ENCODE measurements at regions not wholly inside any gene's neighbourhood (a gene's known extent, or its start where the extent isn't known, plus 50 kb on each side); places are given as distances from the start of the nearest gene placed in this dataset.
"Not testable (repeated sequence)": the region's sequence is repeated elsewhere in the genome, so short reads cannot be mapped to it uniquely, and the experiment has no call there.

DNA sequence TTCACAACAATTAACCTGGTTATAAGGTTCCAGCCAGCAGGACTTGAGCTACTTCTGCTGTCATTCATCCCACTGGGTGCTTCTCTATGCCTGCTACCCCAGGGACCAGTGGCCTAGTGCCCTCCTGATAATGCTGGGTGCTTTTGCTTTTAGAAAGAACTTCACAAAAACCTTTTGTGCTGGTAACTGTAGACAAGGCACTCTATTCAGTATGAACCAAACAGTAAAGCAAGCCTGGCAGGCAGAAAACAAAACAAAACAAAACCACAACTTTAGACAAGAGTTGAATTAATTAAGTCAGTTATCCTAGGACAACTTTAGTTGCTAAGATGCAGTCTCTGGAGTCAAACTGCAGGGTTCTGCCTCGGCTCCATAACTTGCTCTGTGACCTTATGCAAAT lies 61.9 kb upstream of the ADGRL2 start:
- no peak for DNase-seq

DNA sequence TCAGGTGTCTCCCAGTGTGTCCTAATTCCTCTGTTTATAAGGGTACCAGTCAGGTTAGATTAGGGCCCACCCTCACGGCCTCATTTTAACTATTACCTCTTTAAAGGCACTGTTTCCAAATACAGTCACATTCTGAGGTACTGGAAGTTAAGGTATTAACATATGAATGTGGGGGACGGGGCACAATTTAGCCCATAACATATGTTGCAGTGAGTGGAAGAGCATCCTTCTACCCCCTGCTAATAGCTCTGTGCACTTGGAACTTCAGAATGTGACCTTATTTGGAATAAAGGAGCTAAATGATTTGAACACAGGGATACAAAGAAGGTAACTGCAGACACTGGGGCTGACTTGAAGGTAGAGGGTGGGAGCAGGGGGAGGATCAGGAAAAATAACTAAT lies 67.3 kb upstream of the ADGRL2 start:
- DNase-seq = no peak

DNA sequence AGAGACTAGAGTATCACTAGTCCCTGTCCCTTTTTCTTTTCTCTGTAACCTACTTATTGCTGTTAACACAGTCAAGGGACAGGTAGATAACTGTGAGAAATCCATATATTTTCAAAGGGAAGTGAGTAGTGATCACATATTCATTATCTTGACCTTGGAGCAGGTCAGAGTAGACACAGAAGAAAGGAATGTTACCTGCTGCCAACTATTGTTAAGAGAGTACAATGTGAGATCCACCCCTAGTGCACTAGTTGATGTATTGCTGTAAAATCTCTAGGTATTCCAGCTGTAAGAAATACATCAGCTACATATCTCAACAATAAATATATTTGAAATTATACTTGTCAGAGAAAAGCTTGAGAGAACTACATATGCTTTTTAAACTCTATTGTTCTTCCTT lies 68.7 kb upstream of the ADGRL2 start:
- DNase-seq = no peak

DNA sequence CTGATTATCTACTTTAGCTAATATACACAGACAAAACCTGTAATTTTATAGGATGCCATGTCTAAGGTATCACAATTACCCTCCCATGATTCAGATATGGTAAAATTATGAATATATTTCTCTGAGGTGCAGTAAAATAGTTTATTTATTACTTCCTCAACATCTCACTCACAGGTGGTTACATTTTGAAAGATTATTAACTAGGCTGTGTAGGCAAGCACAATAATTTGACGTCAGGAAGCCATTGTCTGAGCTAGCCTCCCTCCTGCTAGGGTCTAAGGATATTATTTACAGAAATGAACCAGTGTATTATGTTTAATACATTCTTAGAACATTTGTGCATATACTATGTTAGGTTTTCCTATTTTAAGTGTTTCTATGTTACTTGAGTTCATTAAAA lies 69.9 kb upstream of the ADGRL2 start:
- no peak for DNase-seq

DNA sequence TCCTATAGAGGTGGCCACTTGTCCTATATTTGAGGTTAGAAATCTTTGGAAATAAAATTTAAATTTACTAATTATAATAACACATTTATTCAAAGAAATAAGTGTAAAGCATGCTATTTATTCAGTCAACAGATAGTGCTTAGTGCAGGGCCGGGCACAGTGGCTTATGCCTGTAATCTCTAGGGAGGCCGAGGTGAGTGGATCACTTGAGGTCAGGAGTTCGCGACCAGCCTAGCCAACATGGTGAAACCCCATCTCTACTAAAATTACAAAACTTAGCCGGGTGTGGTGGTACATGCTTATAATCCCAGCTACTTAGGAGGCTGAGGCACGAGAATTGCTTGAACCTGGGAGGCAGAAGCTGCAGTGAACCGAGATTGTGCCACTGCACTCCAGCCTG lies 70.4 kb upstream of the ADGRL2 start:
- not testable (repeated sequence) for DNase-seq

DNA sequence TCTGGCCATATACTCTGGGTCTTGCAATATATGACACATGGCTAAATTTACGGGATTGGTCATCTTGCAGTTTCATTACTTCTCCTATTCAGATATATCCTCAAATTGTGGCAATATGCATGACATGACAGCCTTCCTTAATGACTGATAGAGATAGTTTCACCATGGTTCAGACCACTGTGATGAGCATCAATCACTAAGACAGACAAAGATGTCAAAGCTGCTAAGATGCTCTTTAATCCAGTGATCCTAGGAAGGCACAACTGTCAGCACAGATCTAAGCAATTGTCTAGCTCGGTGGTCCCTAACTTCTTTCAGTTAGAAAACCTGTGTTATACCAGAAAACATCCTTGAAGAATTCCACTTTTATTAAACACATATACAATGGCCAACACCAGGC lies 70.9 kb upstream of the ADGRL2 start:
- DNase-seq = no peak

DNA sequence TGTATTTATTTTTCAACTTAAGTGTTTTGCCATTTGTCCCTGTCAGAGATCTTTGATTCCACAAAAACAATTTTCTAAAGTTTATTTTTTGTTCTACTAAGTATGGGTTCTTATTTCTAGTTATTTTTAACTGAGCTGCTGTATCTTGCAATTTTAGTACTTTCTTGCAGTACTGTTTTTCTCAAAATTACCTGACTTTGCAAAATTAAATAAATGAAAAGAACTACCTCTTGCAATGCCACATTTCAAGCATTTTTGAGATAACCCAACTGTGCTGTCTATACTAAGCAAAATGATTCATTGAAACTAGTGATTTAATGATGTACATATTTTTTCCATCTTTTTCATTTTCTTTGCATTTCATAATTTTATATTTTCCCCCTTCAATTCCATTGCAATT lies 71.5 kb upstream of the ADGRL2 start:
- no peak for DNase-seq

DNA sequence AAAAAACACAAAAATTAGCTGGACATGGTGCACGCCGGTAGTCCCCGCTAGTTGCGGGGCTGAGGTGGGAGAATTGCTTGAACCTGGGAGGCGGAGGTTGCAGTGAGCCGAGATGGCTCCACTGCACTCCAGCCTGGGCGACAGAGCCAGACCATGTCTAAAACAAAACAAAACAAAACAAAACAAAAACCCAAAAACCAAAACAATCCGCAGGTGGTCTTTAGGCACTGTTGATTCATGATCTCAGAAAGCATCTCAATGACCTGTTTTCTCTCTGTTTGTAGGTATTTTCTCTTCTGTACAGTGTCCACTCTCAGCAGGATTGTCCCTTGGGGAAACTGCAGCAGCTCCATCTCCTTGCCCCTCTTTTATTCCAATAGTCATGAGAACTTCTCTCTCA lies 74.9 kb upstream of the ADGRL2 start:
- DNase-seq = no peak

DNA sequence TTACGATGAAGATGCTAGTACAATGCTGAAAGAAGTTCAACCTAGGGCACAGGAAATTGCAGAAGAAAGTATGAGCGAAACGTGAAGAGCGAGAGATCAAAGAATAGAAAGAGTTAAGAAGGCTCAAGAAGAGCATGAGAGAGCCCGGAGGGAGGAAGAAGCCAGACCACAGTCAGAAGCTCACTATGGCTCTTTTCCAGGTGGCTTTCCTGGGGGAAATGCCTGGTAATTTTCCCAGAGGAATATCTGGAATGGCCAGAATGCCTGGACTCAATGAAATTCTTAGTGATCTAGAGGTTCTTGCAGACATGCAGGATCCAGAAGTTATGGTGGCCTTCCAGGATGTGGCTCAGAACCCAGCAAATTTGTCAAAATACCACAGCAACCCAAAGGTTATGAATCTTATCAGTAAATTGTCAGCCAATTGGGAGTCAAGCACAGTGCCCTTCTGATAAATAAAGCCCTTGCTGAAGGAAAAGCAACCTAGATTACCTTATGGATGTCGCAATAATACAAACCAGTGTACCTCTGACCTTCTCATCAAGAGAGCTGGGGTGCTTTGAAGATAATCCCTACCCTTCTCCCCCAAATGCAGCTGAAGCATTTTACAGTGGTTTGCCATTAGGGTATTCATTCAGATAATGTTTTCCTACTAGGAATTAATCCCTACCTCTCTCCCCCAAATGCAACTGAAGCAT lies 78.0 kb upstream of the ADGRL2 start:
- DNase-seq = not testable (repeated sequence)

DNA sequence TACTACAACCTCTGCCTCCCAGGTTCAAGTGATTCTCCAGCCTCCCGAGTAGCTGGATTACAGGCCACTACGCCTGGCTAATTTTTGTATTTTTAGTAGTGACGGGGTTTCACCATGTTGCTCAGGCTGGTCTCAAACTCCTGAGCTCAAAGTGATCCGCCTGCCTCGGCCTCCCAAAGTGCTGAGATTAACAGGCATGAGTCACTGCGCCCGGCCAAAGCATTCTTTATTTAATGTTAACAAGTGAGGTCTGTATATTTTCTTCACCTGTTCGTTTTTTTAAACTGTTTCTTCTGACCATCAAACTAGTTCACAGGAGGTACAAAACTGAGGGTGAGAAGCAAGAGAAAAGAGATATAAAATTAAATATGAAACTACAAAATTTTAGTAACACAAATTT lies 80.5 kb upstream of the ADGRL2 start:
- not testable (repeated sequence) for DNase-seq

DNA sequence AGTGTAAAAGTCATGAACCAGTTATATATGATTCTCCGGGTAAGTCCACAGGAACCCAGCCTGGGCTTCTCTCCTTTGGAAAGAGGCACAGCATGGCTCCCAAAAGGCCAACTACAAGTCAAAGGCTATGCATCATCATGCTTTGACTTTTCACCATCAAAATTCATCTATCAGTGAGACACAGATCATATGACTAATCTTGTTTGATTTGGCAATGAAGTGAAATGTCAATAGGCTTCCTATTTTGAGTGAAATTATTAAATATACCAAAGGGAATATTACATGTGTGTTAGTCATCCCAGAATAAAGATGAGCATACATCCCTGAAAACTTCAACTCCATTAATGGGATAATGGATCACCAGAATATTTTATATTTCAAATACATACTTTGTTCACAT lies 83.5 kb upstream of the ADGRL2 start:
- DNase-seq = no peak

DNA sequence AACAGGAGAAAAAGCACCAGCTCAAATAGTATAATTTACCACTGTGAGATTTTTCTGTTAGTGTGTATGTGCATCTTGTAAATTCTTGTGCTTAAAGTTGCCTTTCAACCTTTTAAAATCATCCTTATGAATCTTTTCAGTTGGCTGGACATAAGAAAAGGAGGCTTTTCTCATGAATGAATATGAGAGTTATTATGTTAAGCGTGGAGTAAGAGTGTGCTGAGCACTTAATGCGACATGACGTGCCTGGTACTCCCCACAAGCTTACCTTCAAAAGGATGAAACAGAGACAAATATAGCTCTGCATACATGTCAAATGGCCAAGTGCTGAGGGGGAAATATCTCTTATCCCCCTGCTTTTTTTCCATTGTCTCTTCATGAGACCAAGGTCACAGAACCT lies 85.3 kb upstream of the ADGRL2 start:
- no peak for DNase-seq

DNA sequence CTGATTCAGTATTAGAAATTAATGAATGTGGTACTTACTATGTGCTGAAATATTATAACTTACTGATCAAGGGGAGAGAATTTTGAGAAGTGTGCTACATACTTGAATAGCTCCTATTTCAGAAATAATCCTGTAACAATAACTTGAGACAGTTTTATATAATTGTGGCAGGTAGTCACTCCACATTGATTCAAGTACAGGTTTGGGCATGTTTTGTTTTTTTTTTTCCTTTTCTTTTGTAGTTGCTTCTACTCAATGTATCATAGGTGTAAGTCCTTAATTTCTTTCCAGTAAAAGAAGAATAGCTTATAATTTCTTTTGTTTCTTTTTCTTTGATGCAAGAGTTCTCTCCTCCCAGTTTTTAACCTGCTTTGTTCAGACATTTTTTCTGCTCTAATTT lies 86.1 kb upstream of the ADGRL2 start:
- DNase-seq = no peak

DNA sequence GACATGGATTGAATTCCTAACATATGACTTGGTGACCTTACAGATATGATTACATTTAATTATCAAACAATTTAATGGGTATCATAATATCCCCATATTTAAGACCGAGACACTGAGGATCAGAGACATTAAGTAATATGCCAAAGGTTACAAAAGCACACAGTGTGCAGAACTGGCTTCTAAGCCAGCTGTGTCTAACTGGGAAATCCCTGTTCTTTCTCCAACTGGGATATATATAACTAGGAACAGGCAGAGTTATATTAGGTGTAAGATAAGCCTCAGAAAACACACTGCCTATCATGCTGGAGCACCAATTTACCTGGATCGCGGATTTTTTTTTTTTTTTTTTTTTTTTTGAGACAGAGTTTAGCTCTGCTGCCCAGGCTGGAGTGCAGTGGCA lies 88.3 kb upstream of the ADGRL2 start:
- DNase-seq = no peak

DNA sequence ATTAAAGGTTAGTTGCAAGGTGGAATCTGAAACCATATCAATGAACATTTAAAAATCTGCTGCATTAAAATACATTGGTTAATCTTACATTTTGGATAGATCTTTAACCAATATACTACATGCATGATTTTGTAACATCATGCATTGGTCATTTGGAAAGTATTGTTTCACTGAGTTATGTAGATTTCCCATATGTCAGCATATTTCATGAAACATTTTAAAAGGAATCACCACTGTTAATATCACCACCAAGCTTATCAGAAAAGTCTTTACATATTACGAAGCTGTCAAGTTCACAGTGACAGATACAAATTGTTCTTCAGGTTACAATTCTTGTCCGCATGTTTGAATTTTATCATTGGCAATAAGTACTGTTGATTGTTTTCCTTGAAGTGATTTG lies 89.9 kb upstream of the ADGRL2 start:
- DNase-seq = no peak

DNA sequence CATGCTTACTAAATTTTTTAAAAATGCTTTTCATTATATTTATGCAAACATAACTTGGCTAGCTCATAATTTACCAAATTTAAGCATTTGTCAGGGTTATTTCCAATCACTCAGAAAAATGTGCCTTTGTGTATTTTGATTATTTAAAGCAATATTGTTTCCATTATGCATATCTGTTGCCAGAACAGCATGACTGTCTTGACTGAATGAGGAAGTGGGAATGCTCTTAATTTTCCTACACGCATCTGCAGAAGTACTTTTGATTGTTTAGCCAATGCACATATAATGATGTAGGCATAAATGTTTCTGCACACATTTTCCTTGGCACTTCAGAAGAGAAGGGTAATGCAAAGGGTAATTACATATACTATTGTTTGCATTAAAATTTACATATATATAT lies 92.5 kb upstream of the ADGRL2 start:
- no peak for DNase-seq

DNA sequence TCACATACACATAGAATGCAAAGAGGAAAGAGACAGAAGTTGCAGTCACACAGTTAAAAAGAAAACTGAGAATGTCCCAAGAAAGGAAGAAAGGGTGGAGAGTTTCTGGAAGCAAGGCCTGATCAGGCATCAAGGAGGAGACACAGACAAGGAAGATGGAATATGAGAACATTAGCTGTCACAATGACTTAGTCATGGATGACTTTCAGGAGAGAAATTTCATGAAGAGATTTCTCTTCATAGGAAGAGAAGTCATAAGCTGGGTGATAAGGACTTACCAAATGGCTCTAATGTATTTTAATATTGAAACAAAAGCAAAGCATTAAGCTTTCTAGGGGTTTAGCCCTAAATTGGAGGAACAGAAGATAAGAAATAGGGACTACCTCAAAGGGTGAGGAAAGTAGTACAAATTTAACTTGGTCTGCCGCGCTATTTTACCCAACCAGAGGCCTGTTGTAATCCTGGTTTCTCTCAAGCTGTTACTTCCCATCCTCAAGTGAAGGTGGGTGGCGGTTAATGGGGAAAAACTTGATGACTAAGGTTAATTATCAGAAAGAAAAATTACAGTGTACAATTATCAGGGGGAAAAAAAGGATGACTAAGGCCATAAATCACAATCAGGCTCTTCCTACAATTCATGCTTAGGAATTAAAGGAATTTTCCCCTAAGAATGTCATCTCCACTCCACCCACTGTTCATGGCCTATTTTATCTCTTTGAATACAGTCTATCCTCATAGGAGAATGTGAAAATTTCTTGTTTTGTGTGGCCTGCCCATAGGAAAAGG lies 93.9 kb upstream of the ADGRL2 start:
- no peak for DNase-seq

DNA sequence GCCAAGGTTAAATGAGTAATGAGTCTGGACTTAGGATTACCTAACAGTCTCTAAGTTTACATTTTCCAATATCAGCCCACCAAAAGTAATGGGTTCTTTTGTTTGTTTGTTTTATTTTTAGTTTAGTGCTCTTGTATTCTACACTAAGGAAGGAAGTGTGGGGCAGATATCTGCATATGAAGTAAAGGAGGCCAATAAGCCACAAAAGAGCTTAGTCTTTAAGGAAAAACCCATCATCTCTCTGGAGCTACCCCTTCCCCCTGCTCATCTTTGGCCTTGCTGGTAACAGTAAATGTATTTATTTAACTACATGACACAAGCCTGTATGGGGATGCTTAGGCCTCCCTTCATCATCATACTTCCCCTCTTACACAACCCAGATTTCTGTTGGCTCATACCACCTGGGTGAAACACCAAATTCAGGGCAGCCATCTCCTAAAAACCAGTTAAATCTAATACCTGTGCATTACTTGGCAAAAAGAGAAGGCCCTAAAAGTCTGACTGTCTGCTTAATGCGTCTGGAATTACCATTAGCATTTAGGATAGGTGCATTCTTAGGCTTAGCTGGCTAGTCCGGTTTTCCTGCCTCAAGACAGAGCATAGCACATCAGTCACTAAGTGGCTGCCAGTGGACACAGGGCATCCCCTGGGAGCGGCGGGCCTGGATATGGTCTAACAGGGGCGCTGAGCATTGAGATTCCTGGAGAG lies 96.8 kb upstream of the ADGRL2 start:
- no peak for DNase-seq

DNA sequence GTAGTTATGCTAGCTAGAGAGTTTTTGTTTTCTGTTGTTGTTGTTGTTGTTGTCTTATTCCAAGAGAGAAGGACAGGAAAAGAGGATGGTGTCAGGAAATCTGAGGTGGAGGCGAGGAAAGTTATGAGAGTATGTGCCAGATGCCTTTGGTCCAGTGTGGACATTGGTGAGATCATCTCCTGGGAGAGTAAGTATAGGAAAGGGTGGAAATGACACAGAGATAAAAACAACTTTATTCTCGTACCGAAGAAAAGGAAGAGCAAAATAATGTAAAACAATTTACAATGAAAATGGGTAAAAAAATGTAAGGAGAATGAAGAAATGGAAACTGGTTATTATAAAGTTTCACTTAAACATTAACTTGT lies 97.4 kb upstream of the ADGRL2 start:
- no peak for DNase-seq

DNA sequence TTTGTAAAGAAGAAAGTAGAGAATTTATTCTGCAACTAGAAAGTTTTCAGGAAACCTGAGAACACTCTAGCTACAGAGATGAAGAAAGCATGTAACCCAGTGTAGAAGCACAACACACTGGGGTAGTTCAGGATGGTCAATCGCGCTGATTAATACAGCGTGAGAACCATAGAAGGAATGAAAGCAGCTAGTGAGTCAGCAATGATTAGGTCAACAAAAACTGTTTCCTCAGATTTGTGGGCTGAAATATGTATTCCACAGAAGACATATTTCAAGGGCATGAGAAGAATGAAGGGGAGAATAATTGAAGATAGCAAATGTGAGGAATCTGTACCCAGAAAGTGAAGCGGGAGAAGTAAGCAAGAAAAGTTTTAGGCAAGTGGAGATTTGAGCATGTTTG lies 97.8 kb upstream of the ADGRL2 start:
- no peak for DNase-seq

DNA sequence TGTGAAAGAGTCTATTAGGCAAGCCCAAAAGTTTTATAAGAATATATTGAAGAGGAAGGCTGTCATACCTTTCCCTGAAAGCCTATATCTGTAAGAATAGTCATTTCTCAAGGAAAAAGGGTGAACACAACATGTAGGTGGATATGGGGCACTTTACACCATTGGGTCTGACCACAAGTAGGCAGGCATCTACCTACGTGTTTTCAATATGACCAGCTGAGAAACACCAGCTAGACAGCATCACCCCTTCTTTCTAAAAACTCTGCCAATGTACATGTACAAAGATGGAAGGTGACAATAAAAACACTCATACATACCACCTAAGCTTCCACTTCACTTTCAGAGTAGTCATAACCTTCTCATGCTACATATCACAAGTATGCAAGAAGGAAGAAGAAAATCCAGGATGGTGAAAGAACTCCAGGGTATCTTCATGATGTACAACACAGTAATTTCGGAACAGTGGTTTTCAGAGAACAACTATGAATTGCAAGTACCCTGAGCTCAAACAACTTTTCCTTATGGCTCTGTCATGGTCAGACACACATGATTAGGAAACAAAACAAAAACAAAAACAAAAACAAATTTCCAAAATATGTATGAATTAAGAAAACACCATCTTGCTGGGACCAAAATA lies 98.5 kb upstream of the ADGRL2 start:
- DNase-seq = no peak

DNA sequence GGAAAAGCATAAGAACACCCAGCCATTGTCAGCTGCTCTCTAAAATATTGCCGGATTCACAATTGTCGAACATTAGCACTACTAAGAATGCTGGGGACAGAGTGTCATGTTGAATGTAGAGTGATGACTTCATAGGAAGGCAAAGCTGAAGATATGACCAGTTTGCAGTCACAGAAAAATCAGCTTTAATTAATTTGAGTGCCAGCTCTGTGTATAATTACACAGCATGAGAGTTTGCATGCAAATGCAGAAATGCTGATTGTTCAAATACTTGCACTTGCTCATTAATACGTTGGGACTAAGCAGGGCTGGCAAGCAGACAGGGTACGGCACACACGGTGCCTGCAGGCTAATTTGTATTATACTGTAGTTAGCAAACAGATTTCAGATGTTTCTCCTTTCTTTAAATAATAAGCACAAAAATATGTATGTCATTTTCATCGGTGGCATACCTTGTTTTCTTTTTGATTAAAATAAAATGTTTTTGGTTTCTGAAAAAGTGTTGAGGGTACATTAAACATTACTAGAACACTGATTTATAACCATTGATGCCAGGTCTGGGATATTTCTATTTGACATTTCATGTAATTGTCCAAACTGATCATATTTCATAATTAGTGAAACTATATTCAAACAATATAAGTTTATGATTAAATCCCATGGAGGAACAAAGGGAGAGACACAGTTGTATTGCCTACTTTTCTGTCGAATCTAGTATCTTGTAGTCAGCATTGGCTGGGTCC lies 99.8 kb upstream of the ADGRL2 start:
- DNase-seq = no peak

DNA sequence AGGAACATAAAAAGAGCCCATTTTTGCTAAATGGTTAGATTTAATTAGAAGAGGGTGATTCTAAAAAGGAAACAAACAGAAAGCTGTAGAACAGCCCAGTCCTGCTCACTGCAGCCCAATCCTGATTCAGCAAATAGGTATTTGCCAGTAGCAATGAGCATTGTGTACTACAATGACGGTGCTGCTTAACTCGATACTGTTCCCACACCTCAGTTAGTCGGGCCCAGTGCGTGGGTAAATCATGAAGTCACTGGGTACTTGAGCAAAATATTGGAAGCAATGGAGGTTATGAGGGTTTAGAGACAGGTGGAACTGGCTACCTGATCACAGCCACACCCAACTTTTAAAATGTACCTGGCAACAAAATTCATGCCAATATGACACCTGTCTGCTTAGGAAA lies 101.5 kb upstream of the ADGRL2 start:
- DNase-seq = no peak
